ENCODE measurements at regions not wholly inside any gene's neighbourhood (a gene's known extent, or its start where the extent isn't known, plus 50 kb on each side); places are given as distances from the start of the nearest gene placed in this dataset.

GRCh38 chr6:126876446-126876845 is 242.0 kb upstream of the RSPO3 start:
- TF ChIP-seq, protein P1, sequence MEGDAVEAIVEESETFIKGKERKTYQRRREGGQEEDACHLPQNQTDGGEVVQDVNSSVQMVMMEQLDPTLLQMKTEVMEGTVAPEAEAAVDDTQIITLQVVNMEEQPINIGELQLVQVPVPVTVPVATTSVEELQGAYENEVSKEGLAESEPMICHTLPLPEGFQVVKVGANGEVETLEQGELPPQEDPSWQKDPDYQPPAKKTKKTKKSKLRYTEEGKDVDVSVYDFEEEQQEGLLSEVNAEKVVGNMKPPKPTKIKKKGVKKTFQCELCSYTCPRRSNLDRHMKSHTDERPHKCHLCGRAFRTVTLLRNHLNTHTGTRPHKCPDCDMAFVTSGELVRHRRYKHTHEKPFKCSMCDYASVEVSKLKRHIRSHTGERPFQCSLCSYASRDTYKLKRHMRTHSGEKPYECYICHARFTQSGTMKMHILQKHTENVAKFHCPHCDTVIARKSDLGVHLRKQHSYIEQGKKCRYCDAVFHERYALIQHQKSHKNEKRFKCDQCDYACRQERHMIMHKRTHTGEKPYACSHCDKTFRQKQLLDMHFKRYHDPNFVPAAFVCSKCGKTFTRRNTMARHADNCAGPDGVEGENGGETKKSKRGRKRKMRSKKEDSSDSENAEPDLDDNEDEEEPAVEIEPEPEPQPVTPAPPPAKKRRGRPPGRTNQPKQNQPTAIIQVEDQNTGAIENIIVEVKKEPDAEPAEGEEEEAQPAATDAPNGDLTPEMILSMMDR (IDR thresholded peaks at IDR 0.05): no peak
- no peak for TF ChIP-seq EZH2 (IDR thresholded peaks at IDR 0.05)

Data from neural progenitor cell (in vitro differentiated cells).